ENCODE measurements at regions not wholly inside any gene's neighbourhood (a gene's known extent, or its start where the extent isn't known, plus 50 kb on each side); places are given as distances from the start of the nearest gene placed in this dataset.

- TF ChIP-seq CTCF (IDR thresholded peaks at IDR 0.05) (no peak), POLR2AphosphoS5 (IDR thresholded peaks at IDR 0.05; ENCODE audit: insufficient read depth in 1 of 2, low read depth in 1 of 2) (no peak), POLR2A (IDR thresholded peaks at IDR 0.05) (no peak)
Measured at GRCh38 chr19:27717825-27718224, 1495.1 kb downstream of the UQCRFS1 start.

Data from vagina (tissue), 2 donors.